ENCODE measurements at regions not wholly inside any gene's neighbourhood (a gene's known extent, or its start where the extent isn't known, plus 50 kb on each side); places are given as distances from the start of the nearest gene placed in this dataset.

- DNase-seq (ENCODE audit: low spot score) = no peak
Measured at GRCh38 chr7:140242057-140243031, 65.6 kb upstream of the KDM7A start.

- no peak for DNase-seq (ENCODE audit: low spot score)
Measured at GRCh38 chr7:140239653-140239935, 62.8 kb upstream of the KDM7A start.

DNA sequence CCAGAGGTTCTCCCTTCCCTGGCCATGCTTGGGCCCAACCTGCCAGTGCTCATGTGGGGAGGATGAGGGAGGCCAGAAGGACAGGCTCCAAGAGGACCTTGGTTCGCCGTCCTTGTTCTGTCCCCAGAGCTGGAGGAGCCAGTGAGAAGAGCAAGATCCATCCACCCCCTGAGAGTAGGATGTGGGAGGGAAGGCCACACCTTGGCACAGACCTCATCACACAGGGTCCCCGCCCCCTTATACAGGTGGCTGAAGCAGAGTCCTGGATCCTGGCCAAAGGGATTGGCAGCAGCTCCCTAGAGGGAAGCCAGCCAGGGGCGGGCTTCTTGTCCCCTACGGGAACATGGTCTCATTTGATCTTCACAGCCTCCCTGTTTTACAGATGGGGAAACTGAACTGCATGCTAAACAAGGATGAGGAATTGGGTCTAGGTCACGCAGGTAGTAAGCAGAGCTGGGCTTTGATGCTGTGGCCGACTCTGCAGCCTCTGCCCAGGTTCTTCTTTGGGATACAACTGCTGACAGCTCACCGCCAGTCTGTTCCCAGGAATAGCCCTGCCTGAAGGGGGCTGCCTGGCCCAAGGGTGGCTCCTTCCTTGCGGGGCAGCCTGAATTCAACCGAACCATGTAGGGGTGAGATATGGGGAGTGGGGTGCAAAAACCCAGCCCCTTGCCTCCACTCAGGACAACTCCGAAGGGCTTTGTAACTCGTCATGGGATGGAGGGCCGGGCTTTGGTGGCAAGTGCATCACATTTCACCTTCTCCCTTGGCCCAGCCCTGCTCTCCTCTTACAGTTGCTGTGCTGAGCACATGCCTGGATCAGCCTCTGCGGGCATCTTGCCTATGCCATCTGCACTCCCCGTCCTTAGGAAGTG lies 62.2 kb upstream of the KDM7A start:
- no peak for DNase-seq (ENCODE audit: low spot score)

DNA sequence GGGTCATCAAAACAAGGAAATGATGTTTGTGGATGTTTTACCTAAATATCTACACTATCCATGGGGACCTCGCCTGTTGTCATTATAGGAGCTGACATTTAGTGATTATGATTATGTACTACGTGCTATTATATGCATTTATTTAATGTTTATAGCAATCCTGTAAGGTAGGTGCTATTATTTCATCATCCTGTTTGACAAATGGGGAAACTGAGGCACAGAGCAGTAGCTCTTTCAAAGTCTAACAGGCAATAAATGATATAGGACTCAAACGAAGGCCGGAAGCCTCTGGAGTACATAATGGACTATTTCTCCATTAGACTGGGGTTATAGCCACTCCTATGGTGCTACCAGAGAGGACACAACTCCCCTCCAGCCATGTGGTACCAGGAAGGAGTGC lies 60.6 kb upstream of the KDM7A start:
- no peak for DNase-seq (ENCODE audit: low spot score)

DNA sequence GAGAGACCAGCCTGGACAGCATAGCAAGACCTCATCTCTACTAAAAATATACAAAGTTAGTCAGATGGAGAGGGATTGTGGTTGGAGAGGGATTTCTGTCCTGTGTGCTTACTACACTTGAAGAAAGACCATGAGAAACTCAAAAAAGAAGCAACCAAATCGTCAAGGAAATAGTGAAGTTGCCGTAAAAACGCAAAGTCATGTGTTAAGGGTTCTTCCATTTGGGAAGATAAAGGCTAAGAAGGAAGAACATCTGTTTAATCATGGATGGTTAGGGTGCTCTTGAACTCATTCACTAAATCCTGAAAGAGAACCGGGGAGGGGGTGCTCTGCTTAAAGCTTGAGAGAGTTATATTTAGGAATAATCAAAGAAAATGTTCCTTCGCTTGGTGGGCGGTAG lies 59.8 kb upstream of the KDM7A start:
- no peak for DNase-seq (ENCODE audit: low spot score)

- DNase-seq (ENCODE audit: low spot score) = no peak
Measured at GRCh38 chr7:140235114-140235513, 58.3 kb upstream of the KDM7A start.

GRCh38 chr7:140232957-140233917 lies 56.5 kb upstream of the KDM7A start:
- no peak for DNase-seq (ENCODE audit: low spot score)

DNA sequence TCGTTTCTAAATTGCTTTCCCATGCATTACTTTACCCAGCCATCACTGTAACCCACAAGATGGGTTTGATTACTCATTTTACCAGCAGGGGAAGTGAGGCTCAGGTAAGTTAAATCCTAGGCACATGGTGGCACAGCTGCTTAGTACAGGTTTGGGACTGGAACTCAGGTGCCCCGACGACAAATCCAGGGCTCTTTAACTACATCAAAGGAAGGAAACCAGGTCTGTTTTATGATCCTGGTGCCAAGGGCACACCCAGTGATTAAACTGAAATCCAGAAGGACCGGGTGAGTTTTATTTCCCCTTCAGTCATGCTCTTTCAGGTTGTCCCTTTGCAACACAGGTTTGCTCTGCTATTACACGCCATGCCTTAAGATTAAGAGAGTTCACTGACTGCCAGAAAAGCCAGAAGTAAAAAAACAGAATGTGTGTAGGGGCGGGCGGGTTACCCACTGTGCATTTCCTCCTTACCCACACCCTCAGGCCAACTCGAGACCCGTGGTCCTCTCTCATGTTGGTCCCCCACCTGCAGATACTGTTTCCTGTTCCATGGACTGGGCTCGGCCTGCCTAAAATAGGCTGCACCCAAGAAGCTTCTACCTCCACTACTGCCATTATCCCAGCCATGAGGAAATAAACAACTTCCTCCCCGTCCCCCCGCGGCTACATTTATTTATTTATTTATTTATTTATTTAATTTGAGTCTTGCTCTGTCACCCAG lies 55.1 kb upstream of the KDM7A start:
- no peak for DNase-seq (ENCODE audit: low spot score)

DNA sequence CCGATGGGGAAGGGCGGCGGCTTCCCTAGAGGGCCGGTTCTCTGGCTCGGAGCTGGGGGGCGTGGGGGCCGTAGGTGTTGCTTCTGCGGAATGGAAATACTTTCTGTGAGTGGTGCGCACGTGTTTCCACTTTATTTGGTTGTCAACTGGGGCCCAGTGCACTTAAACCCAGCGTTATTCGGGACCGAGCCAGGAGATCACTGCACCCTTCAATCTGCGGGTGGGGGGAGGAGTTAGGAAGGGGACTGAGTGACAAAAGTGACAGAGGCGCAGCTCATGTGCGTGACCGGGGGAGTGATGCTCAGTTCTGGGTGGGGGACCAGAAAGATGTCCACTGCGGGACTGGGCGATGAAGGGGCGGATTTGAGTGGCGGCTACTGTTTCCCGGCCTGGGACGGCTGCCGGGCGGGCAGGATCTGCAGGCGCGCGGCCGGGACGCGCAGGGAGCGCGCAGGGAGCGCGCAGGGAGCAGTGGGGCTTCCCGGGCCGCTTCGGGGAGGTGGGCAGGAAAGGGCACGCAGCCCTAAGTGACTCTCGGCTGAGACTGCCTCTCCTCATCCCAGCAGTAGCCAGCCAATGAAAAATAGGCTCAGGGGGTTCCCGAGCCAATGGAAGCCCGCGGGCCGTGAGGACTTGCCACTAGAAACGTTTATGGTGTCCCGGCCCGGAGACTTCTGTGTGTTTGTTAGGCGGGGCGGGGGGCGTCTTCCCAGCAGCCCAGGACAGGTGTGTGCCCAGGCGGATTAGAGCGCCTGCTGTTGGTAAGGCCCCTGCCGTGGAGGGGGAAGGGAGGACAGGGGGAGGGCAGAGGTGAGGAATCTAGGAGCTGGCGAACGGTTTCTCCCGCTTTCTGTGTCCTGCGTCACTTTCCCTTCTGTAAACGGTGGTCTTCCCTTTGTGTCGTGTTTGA lies 54.3 kb upstream of the KDM7A start:
- peak; percentile 72 for DNase-seq (ENCODE audit: low spot score)

DNA sequence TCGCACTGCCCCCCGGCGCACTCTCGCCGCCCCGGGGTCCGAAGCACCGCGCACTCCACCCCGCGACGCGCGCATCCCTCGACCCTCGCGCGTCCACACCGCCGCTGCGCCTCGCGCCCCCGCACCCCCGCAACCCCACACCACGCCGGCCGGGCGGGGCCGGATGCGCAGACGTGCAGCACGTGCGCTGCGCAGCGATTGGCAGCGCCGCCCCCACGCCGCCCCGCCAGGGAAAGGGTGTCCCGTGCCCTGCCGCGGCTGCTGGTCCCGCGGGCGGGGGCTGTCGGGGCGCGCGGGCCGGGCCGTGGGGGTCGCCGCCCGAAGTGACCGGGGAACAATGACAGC lies 53.7 kb upstream of the KDM7A start:
- peak; percentile 72 for DNase-seq (ENCODE audit: low spot score)

DNA sequence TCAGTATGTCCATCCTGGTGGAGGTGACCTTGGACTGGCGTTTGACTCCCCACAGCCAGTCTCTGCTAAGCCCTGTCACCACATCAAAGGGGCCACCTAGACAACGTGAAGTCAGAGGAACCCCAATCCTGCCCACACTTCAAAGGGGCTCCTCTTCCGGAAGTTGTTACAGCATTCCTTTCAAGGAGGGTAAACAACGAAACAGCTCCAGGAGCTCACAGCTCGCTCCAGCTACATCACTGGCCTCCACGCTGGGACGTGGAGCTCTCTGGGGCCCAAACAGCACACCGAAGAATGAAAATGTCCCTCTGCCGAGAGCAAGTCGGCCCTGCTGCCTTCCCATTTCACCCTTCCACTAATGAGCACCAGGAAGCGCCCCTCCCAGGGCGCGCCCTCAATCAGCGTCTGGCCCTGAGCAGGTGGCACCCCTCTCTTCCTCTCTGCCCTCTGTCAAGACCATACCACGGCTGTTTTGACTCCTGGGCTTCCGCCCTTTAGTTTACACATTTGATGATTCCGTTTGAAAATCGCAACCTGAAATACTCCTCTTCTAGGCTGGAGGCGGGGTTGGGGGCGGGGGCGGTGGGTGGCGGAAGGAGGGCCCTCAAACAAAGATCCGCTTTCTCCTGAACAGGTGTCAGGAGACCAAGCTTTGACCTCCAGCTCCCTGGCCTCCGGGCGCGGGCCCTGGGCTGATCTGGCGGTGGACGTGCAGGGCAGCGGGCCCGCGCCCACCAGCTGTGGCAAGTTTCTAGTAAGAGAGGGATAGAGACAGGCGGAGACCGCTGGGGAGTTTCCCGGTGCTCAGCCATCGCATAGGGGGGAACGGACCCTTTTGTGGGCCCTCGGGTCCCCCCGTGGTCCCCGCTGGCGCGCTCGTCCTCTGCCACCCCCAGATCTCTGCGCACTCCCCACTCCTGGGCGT lies 53.1 kb upstream of the KDM7A start:
- DNase-seq (ENCODE audit: low spot score) = no peak

GRCh38 chr7:140229101-140229525 lies 52.3 kb upstream of the KDM7A start:
- DNase-seq (ENCODE audit: low spot score) = no peak

Measured in GM03348 (cell line).